Body of pancreas (tissue), 4 donors: ENCODE measurements at regions not wholly inside any gene's neighbourhood (a gene's known extent, or its start where the extent isn't known, plus 50 kb on each side); places are given as distances from the start of the nearest gene placed in this dataset.

Experiments used
- ATAC-seq: fragments of 150-250 bp; one replicate; pipeline ENCODE4 v1.9.1; 2016
- DNase-seq, 4 donors: peaks; one replicate each; pipeline ENCODE4 v3.0.0-alpha.2; 2019
- H3K27ac ChIP-seq, 4 donors: fragments of 200-600 bp; sonication (generic); 1 replicate in 3 of 4; 2 replicates in 1 of 4; pipeline versions ENCODE4 v1.5.1 to v1.6.1; 2016 to 2019; ENCODE audit warnings: mild to moderate bottlenecking in 1 of 4, mixed read lengths in 1 of 4, moderate library complexity in 1 of 4
- H3K27me3 ChIP-seq, 2 donors: fragments of 200-600 bp; sonication (generic); one replicate each; pipeline ENCODE4 v1.6.0; 2016; ENCODE audit warnings: mild to moderate bottlenecking in 1 of 2
- H3K36me3 ChIP-seq, 2 donors: fragments of 200-600 bp; sonication (generic); replicated peaks in 1 of 2; 2 replicates each; pipeline ENCODE4 v1.5.1; 2016; ENCODE audit warnings: low read depth in 2 of 2; ENCODE audit not compliant: insufficient read depth in 1 of 2
- H3K4me1 ChIP-seq: fragments of 200-600 bp; sonication (generic); one replicate; pipeline ENCODE4 v1.6.0; 2016
- H3K4me3 ChIP-seq, 2 donors: fragments of 200-600 bp; sonication (generic); 1 replicate in 1 of 2; 2 replicates in 1 of 2; pipeline ENCODE4 v1.5.1; 2016 to 2019
- H3K9me3 ChIP-seq, 3 donors: fragments of 200-600 bp; sonication (generic); 1 replicate in 2 of 3; 2 replicates in 1 of 3; pipeline ENCODE4 v1.5.1; 2016
- CTCF ChIP-seq, 7 experiments: fragments of 450-650 bp in 4 of 7; fragments of 200-600 bp in 3 of 7; sonication (generic) in 3 of 7; IDR thresholded peaks; one replicate each; pipeline ENCODE4 v1.5.1; 2016 to 2019; ENCODE audit warnings: antibody characterized with exemption in 7 of 7
- POLR2A ChIP-seq, 3 donors: fragments of 450-650 bp; IDR thresholded peaks; one replicate each; pipeline ENCODE4 v1.6.1; 2016; ENCODE audit warnings: antibody characterized with exemption in 3 of 3, mild to moderate bottlenecking in 2 of 3
- WGBS, 2 donors: methylation state at CpG; one replicate each; pipeline ENCODE4 v1.1.5; 2017; 5-methylcytosine and 5-hydroxymethylcytosine counted together
- intact Hi-C: fragments of 100-400 bp; cut with DNase I; formaldehyde crosslinking; loops from one replicate; pipeline ENCODE4 v1.15.1; 2023

- Histone ChIP-seq H3K27me3 (no peaks in the 10 kb centered on the region), H3K4me1 (no peaks in the 10 kb centered on the region), H3K4me3 (no peak overlapping the region), H3K27ac (no peak overlapping the region), H3K9me3 (no peaks in the 10 kb centered on the region), H3K36me3 (no peaks in the 10 kb centered on the region)
- WGBS, 2 donors = 41 to 42% methylated on average over 3 of the region's 3 CpGs
- ATAC-seq = no peak
- intact Hi-C loops = no loop called here
- TF ChIP-seq POLR2A (IDR thresholded peaks at IDR 0.05) (no peak), CTCF (IDR thresholded peaks at IDR 0.05) (no peak)
- no peak for DNase-seq
Measured at GRCh38 chr17:33745047-33745760, 452.1 kb upstream of the ASIC2 start.

- Histone ChIP-seq H3K4me1 (no peaks in the 10 kb centered on the region), H3K9me3 (no peaks in the 10 kb centered on the region), H3K27me3 (no peaks in the 10 kb centered on the region), H3K27ac (no peak overlapping the region), H3K36me3 (no peaks in the 10 kb centered on the region), H3K4me3 (no peak overlapping the region)
- no peak for ATAC-seq
- TF ChIP-seq POLR2A (IDR thresholded peaks at IDR 0.05) = no peak
- TF ChIP-seq CTCF (IDR thresholded peaks at IDR 0.05) = no peak
- 64 to 65% methylated on average over 6 of the region's 6 CpGs for WGBS, 2 donors
- DNase-seq = no peak
- intact Hi-C loops = no loop called here
Measured at GRCh38 chr17:33749171-33749570, 456.1 kb upstream of the ASIC2 start.

GRCh38 chr17:33750943-33751701 lies 458.0 kb upstream of the ASIC2 start:
- H3K27ac ChIP-seq = no peak overlapping the region
- DNase-seq = peak; percentile 68 to 78 (median 70)
- H3K4me3 ChIP-seq = no peak overlapping the region
- intact Hi-C loops = no loop called here
- no peaks in the 10 kb centered on the region for H3K9me3 ChIP-seq
- no peaks in the 10 kb centered on the region for H3K36me3 ChIP-seq
- H3K4me1 ChIP-seq = no peaks in the 10 kb centered on the region
- 1 to 2% methylated on average over 13 of the region's 13 CpGs for WGBS, 2 donors
- peak; percentile 66 for ATAC-seq
- H3K27me3 ChIP-seq = no peaks in the 10 kb centered on the region
- TF ChIP-seq CTCF (IDR thresholded peaks at IDR 0.05) (peak; percentile 79 to 93 (median 90)), POLR2A (IDR thresholded peaks at IDR 0.05) (no peak)

GRCh38 chr17:33751702-33752065 lies 458.6 kb upstream of the ASIC2 start:
- Histone ChIP-seq H3K4me3 (no peak overlapping the region), H3K36me3 (no peaks in the 10 kb centered on the region), H3K27me3 (no peaks in the 10 kb centered on the region), H3K4me1 (no peaks in the 10 kb centered on the region), H3K9me3 (no peaks in the 10 kb centered on the region), H3K27ac (no peak overlapping the region)
- ATAC-seq (no peak), DNase-seq (no peak)
- TF ChIP-seq POLR2A (IDR thresholded peaks at IDR 0.05) = no peak
- no peak for TF ChIP-seq CTCF (IDR thresholded peaks at IDR 0.05)
- intact Hi-C loops = no loop called here
- 8 to 10% methylated on average over 5 of the region's 5 CpGs for WGBS, 2 donors
